ENCODE measurements at regions not wholly inside any gene's neighbourhood (a gene's known extent, or its start where the extent isn't known, plus 50 kb on each side); places are given as distances from the start of the nearest gene placed in this dataset.

DNA sequence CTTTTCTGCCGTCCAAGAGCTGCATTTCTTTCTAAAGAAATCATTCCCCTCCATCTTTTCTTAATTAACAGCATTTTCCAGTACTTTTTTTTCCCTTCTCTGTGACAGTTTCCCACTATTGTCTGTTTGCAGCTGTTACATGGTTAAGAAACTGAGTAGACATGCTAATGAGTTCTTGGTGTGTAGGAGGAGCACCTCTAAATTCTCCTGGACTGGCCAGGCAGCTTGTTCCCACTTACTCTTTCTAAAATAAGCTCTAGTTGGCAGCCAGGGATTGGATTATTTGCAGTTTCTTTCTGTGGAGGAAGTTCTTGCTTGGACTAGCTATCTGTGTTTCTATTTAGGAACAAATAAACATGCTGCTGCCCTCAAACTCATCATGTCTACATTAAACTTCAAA is 235.1 kb upstream of the GAP43 start (continued):
- TF ChIP-seq RCOR1 (conservative IDR thresholded peaks at IDR 0.05; ENCODE audit: low read depth, low read length) = no peak
- no peak for TF ChIP-seq MXI1 (IDR thresholded peaks at IDR 0.05; ENCODE audit: low read depth, low read length)

DNA sequence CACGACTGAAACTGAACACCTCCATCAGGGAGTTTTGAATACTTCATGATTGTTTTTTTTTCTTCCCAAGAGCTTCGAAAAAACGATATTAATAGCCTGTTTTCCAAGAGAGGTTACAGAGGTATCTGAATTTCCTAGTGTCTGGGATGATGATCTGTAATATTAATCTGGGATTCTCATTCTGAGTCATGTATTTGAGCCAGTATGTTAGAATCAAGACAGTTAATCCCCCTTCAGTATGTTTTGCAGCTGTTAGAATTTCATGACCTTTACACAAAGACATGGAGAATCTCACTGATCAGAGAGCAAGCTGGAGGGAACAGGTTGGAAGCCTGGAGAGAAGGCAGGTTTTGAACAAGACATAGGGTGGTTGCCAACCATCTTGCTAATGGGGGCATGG is 234.5 kb upstream of the GAP43 start:
- no peaks in the 10 kb centered on the region for H3K4me1 ChIP-seq (ENCODE audit: control insufficient read depth, insufficient read depth, low read length)
- H3K4me2 ChIP-seq (ENCODE audit: control insufficient read depth, insufficient read depth) = no peak overlapping the region
- no peaks in the 10 kb centered on the region for H3K79me2 ChIP-seq (ENCODE audit: control insufficient read depth, insufficient read depth, low read length)
- H3K4me3 ChIP-seq = no peak overlapping the region
- no peaks in the 10 kb centered on the region for H3K9me3 ChIP-seq (replicated peaks; ENCODE audit: control insufficient read depth, insufficient read depth, low read length)
- DNase-seq (ENCODE audit: low read depth, low spot score) (no peak), ATAC-seq (no peak), FAIRE-seq (no peak)
- H3K27ac ChIP-seq (ENCODE audit: control insufficient read depth, insufficient read depth) = no peak overlapping the region
- intact Hi-C loops (cut with micrococcal nuclease; ENCODE audit: unreplicated experiment) (no loop called here), in situ Hi-C loops (cut with MboI) (no loop called here)
- 2% methylated on average over 3 of the region's 3 CpGs for WGBS (ENCODE audit: insufficient coverage, insufficient replicate concordance, low lambda C conversion rate, missing lambda C conversion rate)
- ChIA-PET POLR2A (no interaction called here), SMC1A (ENCODE audit: uncharacterized antibody, unreplicated experiment) (interaction anchor here (0.5 to 1.0 kb wide), 2 partner anchors 20 to 244 kb away, joined by 3 to 4 read pairs; no protein-coding TSS in a partner anchor), CTCF (no interaction called here), RAD21 (ENCODE audit: unreplicated experiment) (no interaction called here)
- no TSS peak for BruUV-seq (replicated peaks)
- no peak overlapping the region for H3K9ac ChIP-seq (ENCODE audit: control insufficient read depth, insufficient read depth, low read length)
- H2AFZ ChIP-seq (ENCODE audit: control insufficient read depth, low read depth, low read length) = no peak overlapping the region
- H4K20me1 ChIP-seq (ENCODE audit: control insufficient read depth, insufficient read depth) = no peaks in the 10 kb centered on the region
- no peaks in the 10 kb centered on the region for H3K36me3 ChIP-seq (ENCODE audit: control insufficient read depth in 2 of 2, insufficient read depth in 2 of 2, low read length in 1 of 2)
- TF ChIP-seq ASH2L (IDR thresholded peaks at IDR 0.05; ENCODE audit: borderline replicate concordance, low read depth) (no peak), ZBED1 (IDR thresholded peaks at IDR 0.05; ENCODE audit: borderline replicate concordance) (no peak), NRF1 (conservative IDR thresholded peaks at IDR 0.05; ENCODE audit: low read depth, low read length) (no peak), SP1 (IDR thresholded peaks at IDR 0.05; ENCODE audit: low read depth, low read length) (no peak), IKZF2 (IDR thresholded peaks at IDR 0.05) (no peak), PRDM15 (CRISPR knock-in tag; IDR thresholded peaks at IDR 0.05) (no peak), MTA2 (IDR thresholded peaks at IDR 0.05; ENCODE audit: low read depth) (no peak), BACH1 (IDR thresholded peaks at IDR 0.05; ENCODE audit: borderline replicate concordance) (no peak), POLR2A (IDR thresholded peaks at IDR 0.05; ENCODE audit: low read depth, low read length) (no peak), IRF4 (IDR thresholded peaks at IDR 0.05; ENCODE audit: low read depth, low read length) (no peak), GABPA (IDR thresholded peaks at IDR 0.05; ENCODE audit: low read depth) (no peak), PAX5 (IDR thresholded peaks at IDR 0.05; ENCODE audit: borderline replicate concordance, low read depth, low read length) (no peak), BMI1 (IDR thresholded peaks at IDR 0.05; ENCODE audit: borderline replicate concordance) (no peak)
- no peaks in the 10 kb centered on the region; a peak in 1 of 4 replicates for H3K27me3 ChIP-seq (replicated peaks in 1 of 2; ENCODE audit: control insufficient read depth in 2 of 2, insufficient read depth in 2 of 2, low read length in 1 of 2)
